ENCODE measurements at regions not wholly inside any gene's neighbourhood (a gene's known extent, or its start where the extent isn't known, plus 50 kb on each side); places are given as distances from the start of the nearest gene placed in this dataset.

- no peak for ATAC-seq
- no peak for TF ChIP-seq TSHZ2 (CRISPR knock-in tag; IDR thresholded peaks at IDR 0.05)
- TF ChIP-seq PPARA (CRISPR knock-in tag; IDR thresholded peaks at IDR 0.05; ENCODE audit: borderline replicate concordance), result no peak
- TF ChIP-seq TOX (CRISPR knock-in tag; IDR thresholded peaks at IDR 0.05; ENCODE audit: borderline replicate concordance), result no peak
- TF ChIP-seq PATZ1 (CRISPR knock-in tag; IDR thresholded peaks at IDR 0.05; ENCODE audit: borderline replicate concordance), result no peak
- no peak for TF ChIP-seq CSDC2 (CRISPR knock-in tag; IDR thresholded peaks at IDR 0.05)
- TF ChIP-seq ISL1 (CRISPR knock-in tag; IDR thresholded peaks at IDR 0.05), result no peak
- no peak for TF ChIP-seq ZFP3 (CRISPR knock-in tag; IDR thresholded peaks at IDR 0.05)
- TF ChIP-seq TCF4 (CRISPR knock-in tag; IDR thresholded peaks at IDR 0.05; ENCODE audit: borderline replicate concordance), result no peak
Observed at GRCh38 chrX:5829469-5829868, 399.2 kb downstream of the NLGN4X start.

- ATAC-seq, result no peak
- no peak for TF ChIP-seq POU6F1 (CRISPR knock-in tag; IDR thresholded peaks at IDR 0.05; ENCODE audit: borderline replicate concordance, low read depth)
- TF ChIP-seq TSHZ2 (CRISPR knock-in tag; IDR thresholded peaks at IDR 0.05), result no peak
Observed at GRCh38 chrX:5829060-5829459, 399.6 kb downstream of the NLGN4X start.

- ATAC-seq, result no peak
- TF ChIP-seq ZC3H10 (CRISPR knock-in tag; IDR thresholded peaks at IDR 0.05) (no peak), ZNF565 (CRISPR knock-in tag; conservative IDR thresholded peaks at IDR 0.05; ENCODE audit: low read depth) (no peak), ESRRG (CRISPR knock-in tag; IDR thresholded peaks at IDR 0.05) (no peak), ZNF70 (CRISPR knock-in tag; IDR thresholded peaks at IDR 0.05) (no peak), POU6F1 (CRISPR knock-in tag; IDR thresholded peaks at IDR 0.05; ENCODE audit: borderline replicate concordance, low read depth) (no peak), ZFP3 (CRISPR knock-in tag; IDR thresholded peaks at IDR 0.05) (no peak), ARNTL (CRISPR knock-in tag; IDR thresholded peaks at IDR 0.05; ENCODE audit: borderline replicate concordance, low read depth) (no peak), GLIS3 (CRISPR knock-in tag; IDR thresholded peaks at IDR 0.05) (no peak), CREB5 (CRISPR knock-in tag; IDR thresholded peaks at IDR 0.05; ENCODE audit: low read depth) (no peak), ZNF8 (CRISPR knock-in tag; IDR thresholded peaks at IDR 0.05) (no peak), TOX (CRISPR knock-in tag; IDR thresholded peaks at IDR 0.05; ENCODE audit: borderline replicate concordance) (no peak), PPARA (CRISPR knock-in tag; IDR thresholded peaks at IDR 0.05; ENCODE audit: borderline replicate concordance) (no peak), CSRNP3 (CRISPR knock-in tag; IDR thresholded peaks at IDR 0.05) (no peak), OSR1 (CRISPR knock-in tag; IDR thresholded peaks at IDR 0.05) (no peak), PATZ1 (CRISPR knock-in tag; IDR thresholded peaks at IDR 0.05; ENCODE audit: borderline replicate concordance) (no peak)
Observed at GRCh38 chrX:5823903-5824302, 404.8 kb downstream of the NLGN4X start.
